CD4-positive, alpha-beta T cell treated with Interleukin-15 for 4 hours (primary cell): ENCODE measurements at regions not wholly inside any gene's neighbourhood (a gene's known extent, or its start where the extent isn't known, plus 50 kb on each side); places are given as distances from the start of the nearest gene placed in this dataset.

ENCODE experiments used
- DNase-seq: peaks from one replicate; pipeline ENCODE4 v3.0.0-alpha.2; 2020; ENCODE audit warnings: low spot score

DNA sequence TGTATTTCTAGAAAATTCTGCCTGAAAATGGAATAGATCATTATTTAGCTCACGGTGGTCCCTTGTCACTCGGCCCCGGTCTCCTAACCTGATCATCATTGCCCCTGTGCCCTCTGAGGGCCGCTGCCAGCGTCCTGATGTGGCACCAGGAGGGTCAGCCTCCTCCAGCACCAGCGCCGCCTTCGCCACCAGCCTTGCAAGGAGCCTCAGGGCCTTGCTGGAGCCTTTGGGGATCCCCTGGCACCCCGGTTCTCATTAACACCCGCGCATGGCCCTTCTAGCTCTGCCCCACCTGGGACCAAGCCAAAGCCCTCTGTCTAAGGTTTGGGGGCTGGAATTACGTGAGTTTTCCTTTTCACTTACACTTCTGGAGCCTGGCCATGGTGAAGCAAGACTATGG, 282.5 kb upstream of the ADARB2 start:
- DNase-seq = no peak

DNA sequence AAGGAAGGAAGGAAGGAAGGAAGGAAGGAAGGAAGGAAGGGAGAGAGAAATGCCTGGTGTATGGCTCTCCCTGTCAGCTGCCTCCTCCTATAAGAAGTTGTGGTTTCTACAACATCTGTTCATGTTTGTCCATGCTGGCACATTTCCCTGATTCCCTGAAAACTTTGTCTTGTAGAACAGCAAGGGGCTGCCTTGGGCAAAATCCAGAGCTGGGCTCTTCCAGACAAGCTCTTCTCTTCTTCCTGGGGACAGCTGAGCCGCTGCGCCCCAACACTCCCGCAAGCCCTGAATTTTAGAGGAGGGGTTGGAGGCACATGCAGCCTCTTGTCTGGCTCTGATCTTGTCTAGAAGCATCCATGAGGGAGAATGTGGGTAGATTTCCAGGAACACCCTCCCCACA, 282.0 kb upstream of the ADARB2 start:
- no peak for DNase-seq

- DNase-seq = no peak
Observed at GRCh38 chr10:2014541-2014940, 277.2 kb upstream of the ADARB2 start.

DNA sequence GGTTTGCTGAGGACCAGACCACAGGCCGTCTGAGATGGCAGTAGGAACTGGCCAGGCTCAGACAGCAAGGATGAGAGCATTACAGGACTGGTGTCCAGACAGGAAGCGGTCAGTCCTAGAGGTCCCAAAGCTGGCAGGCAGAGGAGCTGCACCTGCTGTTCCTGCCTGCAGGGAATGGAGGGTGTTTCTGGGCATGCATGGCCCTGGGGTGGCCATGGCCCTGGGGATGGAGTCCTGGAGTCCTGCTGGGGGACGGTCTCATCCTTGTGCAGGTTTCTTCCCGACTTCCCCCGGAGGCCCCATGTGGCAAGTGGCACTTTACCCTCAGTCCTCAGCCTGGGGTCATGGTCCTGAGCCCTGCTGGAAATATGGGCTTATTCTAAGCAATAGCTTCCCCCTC, 274.9 kb upstream of the ADARB2 start:
- DNase-seq = no peak

DNA sequence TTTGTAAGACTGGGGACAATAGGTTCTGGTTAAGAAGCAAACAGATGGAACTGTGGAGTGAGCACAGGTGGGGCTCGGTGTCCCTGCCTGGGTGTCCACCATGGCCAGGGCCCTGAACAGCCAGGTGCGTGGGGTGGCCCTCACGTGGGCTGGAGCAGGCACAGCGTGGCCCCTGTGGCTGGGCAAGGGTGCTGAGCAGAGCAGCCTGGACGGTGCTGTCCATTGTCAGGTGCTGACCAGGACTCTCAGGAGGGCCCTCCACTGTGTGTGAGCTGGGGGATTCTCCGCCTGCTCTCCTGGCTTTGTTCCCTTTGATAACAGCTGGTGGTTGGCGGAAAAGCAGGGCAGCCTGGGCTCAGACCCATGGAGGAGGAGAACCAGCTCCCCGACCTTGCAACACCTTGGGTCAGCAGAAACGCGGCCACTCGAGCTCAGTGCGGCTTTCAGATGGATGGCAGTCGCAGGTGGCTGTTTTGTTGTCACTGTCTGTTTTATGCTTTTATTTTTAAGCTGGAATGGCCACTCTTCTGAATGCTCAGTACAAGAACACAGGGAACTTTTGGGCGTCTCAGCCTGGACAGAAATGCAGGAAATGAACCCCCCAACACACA, 273.9 kb upstream of the ADARB2 start:
- no peak for DNase-seq

DNA sequence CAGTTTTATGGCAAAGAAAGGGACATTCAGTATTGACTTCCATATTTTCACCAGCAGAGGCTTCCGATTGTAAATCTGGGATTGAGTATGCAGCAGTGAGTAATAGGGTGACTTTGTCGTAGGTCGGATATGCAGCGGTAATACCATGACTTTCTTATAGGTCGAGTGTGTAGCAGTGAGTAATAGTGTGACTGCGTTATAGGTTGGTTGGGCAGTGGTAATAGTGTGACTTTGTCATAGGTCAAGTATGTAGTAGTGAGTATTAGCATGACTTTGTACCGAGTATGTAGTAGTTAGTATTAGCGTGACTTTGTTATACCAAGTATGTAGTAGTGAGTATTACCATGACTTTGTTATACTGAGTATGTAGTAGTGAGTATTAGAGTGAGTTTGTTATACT, 268.2 kb upstream of the ADARB2 start:
- DNase-seq = no peak

GRCh38 chr10:1992930-1993329, 255.6 kb upstream of the ADARB2 start:
- DNase-seq = no peak

DNA sequence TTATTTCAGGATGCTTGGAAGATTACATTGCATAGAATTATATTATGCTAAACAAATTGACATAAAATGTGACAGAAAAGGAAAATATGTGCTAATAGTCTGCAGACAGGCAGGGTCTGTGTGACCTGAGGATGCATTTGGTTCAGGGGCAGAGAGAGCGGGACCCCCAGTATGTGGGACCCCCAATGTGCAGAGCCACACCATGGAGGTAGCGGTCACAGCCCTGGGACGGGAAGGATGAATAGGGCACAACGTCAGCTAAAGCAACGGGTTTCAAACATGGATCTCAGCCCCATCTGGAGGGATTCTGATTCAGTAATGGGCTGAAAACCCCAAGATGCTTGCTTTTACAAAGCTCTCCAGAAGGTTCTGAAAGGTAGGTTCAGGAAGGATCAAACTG, 251.8 kb upstream of the ADARB2 start:
- no peak for DNase-seq

GRCh38 chr10:1981976-1982375, 244.7 kb upstream of the ADARB2 start:
- no peak for DNase-seq

- no peak for DNase-seq
Observed at GRCh38 chr10:1980459-1980858, 243.1 kb upstream of the ADARB2 start.

GRCh38 chr10:1978584-1978983, 241.3 kb upstream of the ADARB2 start:
- no peak for DNase-seq

DNA sequence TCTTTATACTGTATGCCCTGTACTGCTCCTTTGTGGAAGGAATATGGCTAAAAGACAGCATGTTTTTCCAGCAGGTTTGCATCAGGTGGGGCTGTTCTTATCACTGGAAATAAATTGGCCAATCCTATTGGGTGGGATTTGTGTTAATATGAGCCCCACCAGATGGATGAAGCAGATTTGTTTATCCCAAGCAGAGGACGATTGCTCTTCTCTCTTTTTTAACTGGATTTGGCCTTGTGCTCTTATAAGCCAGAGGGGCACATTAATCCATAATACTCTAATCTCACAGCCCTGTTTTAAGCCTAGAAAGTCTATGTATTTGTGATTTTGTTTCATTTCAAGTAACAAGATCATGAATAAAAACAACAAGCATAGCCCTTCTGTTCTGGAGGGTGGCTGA, 240.1 kb upstream of the ADARB2 start:
- DNase-seq = no peak

- no peak for DNase-seq
Observed at GRCh38 chr10:1972406-1972805, 235.1 kb upstream of the ADARB2 start.

GRCh38 chr10:1968257-1969033, 231.1 kb upstream of the ADARB2 start:
- DNase-seq = no peak

- DNase-seq = no peak
Observed at GRCh38 chr10:1966712-1967376, 229.5 kb upstream of the ADARB2 start.

- DNase-seq = no peak
Observed at GRCh38 chr10:1964476-1964875, 227.2 kb upstream of the ADARB2 start.

GRCh38 chr10:1963341-1963740, 226.0 kb upstream of the ADARB2 start:
- DNase-seq = no peak

GRCh38 chr10:1961989-1962388, 224.7 kb upstream of the ADARB2 start:
- DNase-seq = no peak

DNA sequence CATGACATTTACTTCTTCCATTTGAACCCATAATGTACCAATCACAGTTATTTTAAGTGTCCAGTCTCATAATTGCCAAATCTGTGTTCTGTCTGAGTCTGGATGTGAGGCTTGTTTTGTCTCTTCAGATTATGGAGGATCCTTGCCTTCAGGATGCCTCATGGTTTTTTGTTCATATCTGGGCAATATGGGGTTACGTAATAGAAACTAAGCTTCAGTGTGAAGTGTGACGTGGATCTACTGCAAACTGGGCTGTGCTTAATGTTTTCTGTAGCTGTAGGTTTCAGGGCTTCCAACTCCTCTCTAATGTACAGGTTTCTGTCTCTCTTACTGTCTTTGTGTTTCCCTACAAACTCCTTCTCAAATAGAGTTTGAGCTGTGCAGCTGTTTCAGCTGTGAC, 223.7 kb upstream of the ADARB2 start:
- DNase-seq = no peak

- DNase-seq = no peak
Observed at GRCh38 chr10:1957057-1957456, 219.7 kb upstream of the ADARB2 start.

DNA sequence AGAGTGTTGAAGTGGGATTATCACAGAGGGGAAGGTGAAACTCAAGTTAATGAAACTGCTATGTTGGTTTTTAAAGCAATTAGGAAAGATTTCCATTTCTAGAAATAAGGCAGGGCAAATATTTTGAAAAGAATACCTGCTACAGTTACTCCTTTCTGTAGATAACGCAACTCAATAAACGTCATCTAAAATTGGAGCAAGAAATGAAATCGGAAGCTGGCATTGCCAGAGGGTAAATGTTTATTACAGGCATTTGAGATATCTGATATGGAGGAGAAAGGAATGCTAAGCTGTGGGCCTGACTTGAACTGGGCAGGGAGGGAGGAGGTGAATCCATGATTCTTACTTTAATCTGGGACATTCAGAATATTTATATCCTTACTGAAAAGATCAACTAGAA, 217.0 kb upstream of the ADARB2 start:
- DNase-seq = no peak

GRCh38 chr10:1952126-1953095, 215.1 kb upstream of the ADARB2 start:
- no peak for DNase-seq
